Stimulated activated CD4-positive, alpha-beta T cell treated with anti-CD3 and anti-CD28 coated beads, Interleukin-15, amount 100 ng/mL, for 24 hours (primary cell): ENCODE measurements at regions not wholly inside any gene's neighbourhood (a gene's known extent, or its start where the extent isn't known, plus 50 kb on each side); places are given as distances from the start of the nearest gene placed in this dataset.

Experiments
- DNase-seq: peaks from one replicate; pipeline ENCODE4 v3.0.0-alpha.2; 2020

DNA sequence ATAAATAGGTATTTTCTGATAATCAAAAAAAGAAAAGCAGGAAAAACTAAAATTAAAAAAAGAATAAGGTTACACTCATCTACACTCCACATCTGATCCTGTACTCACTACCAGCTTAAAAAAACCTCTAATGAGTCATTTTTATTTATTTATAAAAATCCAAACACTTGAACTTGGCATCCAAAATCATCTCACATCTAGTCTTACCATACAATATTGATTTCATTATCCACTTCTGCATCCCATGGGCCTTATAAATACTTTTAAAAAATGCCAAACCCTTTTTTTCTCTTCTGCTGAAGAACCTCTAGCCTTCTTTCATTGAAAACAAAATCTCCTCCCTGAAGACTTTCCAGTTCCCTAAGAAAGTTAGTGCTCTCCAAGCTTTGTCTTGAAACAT, 109.7 kb downstream of the TMTC3 start:
- DNase-seq, result no peak

DNA sequence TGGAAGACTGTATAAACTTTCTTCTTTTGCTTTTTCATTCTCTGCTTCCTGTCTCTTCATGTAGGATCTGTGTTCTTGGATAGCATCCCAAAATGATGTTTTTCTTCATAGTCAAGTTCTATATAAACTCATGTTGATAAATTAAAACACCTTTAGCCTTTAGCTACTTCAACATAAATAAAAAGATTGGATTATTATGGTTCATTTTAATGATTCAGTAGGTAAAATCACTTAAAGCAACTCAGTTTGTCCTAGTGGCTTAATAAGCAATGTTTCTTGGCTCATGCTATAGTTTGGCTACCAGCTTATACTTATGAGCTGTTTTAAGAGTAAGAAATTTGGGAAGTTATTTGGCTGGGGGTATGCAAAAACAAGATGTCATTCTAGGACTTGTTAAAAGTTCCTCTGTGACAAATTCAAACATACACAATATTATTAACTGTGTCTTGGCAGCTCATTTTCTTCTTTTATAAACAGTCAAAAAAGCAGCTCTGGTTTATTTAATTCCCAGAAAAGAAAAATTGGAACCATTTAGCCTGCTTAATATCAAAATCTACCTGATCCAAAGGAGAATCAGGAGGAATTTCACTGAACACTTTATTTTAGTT, 111.4 kb downstream of the TMTC3 start:
- DNase-seq, result no peak

DNA sequence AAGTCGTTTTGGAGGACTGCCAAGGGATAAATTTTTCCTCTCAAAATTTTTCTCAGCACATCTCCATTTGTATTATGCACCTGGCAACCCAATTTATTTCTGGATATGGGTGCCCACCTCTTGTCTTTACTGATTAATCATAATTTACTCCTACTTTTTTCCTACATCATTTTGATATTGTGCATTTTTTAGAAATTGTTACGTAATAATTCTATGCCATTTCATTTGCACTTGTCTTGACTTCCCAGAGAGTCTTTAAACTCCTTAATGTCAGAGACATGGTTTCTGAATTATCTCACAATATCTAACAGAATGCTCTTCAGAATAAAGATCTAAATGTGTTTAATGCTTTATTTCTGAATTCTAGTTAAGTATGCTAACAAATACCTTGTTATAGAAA, 113.1 kb downstream of the TMTC3 start:
- DNase-seq, result no peak

DNA sequence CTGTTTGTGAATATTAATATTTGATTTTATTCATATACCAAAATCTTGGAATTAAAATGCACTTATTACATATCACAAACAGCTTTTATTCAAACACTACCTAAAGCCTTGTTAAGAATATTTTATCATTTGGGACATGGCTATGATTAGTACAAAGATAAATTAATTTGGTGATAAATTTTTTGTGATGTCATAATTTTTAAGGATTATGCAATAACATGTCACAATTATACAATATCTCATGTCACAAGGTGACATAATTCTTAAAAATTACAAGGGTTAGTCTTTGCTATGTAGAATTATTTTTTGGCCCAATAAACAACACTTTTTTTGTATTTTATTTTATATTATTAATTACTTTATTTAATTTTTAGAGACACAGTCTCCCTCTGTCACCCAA, 113.7 kb downstream of the TMTC3 start:
- DNase-seq, result no peak

- no peak for DNase-seq
Observed at GRCh38 chr12:88258396-88258795, 116.3 kb downstream of the TMTC3 start.

DNA sequence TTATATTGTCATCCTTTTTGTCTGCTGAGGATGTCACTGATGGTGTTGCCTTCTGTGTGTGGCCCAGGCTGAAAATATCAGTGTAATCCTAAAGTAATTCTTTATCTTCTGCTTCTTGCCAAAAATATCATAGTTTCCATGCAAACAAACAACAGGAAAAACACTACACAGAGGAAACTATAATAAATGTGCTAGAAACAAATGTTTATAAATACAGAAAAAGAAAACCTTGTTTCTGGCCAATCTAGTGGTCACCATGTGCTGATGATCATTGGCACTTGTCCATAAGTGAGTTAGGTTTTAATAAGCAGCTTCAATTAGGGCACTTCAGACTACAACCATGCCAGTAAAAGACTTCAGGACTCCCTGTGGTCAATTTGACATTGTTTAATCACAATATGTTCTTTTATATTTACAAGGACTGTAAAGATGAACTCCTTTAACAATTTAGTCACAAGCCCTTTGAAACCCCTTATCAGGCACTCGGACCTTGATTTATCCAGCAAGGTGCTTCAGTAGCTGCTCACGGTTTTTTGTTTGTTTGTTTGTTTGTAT, 124.8 kb downstream of the TMTC3 start:
- DNase-seq, result no peak

DNA sequence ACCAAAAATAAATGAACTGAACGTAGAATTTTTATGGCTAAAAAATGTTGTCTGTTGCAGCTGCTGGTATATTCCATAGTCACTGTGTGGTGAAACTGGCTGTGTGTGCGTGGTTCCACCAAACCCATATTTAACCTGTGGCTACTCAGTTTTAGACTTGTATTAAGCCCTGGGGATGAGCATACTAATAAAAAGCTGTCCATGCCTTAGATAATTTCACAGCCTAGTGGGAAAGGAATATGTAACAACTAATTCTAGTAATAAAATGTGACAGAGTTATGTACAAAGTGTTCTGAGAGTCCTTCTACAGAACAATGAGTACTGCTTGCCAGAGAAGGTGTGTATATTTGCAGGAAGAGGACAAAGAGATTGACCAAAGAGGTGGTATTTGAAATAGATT, 125.5 kb downstream of the TMTC3 start:
- no peak for DNase-seq

DNA sequence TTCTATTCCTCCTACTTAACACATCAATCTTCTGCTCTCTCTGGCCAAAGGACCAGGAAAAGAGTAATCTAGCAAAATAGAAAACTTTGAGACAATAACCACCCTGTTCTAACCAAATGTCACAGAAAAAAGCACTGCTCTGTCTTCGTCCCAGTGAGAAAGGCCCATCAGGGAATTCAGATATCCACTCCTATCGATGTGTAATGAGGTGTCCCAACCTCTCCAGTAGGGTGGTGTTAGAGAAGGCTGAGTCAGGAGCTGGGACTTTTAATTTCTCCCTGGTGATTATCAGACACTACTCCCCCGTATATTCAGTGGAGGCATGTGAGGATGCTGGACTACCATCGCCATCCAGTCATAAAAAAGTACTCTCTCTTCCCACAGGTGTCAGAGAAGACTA, 130.3 kb downstream of the TMTC3 start:
- DNase-seq, result no peak

DNA sequence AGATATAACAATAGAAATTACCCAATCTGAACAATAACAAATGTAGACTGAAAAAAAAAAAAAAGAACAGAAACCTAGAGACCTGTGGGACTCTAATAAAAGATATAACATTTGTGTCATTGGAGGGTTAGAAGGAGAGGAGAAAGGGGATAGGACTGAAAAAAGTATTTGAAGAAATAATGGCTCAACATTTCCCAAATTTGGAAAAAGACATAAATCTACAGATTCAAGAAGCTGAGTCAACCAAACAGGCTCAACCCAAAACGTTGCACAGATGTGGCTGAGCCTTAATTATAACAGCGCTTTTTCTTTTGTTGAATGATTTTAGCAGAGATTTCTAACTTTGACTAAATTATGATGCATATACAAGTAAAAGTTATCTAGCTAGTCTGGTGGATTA, 131.3 kb downstream of the TMTC3 start:
- no peak for DNase-seq

DNA sequence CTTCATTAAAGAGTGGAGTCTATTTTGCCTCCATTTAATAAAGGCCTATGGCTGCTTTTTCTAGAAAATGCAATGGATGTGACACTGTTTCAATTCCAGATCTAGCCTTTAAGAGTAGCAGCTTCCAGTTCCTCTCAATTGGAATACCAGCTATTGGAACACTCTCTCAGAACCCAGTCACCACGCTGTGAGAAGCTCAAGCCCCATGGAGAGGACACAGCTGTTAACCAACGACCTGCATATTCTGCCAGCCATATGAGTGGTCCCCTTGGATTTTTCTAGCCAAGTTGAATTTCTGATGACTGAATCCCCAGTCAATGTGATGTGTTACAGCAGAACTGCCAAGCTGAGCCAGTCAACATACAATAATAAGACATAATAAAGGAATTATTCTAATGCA, 131.8 kb downstream of the TMTC3 start:
- DNase-seq, result no peak

- no peak for DNase-seq
Observed at GRCh38 chr12:88291498-88292131, 149.5 kb downstream of the TMTC3 start.

DNA sequence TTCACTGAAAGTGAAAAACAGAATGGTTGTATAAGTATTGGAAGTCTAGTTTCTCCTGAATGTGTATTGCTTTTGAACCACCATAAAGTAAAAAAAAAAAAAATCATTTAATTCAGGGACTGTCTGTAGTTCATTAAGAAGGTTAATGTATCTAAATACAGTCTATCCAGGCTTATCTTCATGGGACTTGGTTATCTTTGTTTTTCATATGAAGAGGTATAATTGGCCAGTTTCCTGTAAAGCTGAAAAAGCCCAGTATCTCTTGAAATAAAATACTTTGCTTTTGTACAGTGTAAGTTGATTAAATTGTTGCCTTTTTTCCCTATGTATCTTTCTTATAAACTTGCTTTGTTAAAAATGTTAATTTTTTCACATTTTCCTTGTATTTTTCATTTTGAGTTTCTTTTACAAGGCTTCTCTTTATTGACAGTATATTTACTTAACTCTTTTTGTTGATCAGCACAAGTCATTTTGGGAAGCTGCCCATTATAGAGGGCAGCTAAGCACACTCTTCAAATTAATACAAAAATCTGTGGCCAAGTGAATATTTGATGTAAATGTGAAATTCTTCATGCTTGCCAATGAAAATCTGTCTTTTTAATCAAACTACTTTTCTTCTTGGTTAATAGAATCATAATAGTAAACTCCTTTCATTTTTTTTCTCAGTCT, 156.0 kb downstream of the TMTC3 start:
- DNase-seq, result no peak

- DNase-seq, result peak; percentile 10
Observed at GRCh38 chr12:88298761-88299242, 156.7 kb downstream of the TMTC3 start.

- DNase-seq, result peak; percentile 69
Observed at GRCh38 chr12:88299567-88300101, 157.5 kb downstream of the TMTC3 start.

DNA sequence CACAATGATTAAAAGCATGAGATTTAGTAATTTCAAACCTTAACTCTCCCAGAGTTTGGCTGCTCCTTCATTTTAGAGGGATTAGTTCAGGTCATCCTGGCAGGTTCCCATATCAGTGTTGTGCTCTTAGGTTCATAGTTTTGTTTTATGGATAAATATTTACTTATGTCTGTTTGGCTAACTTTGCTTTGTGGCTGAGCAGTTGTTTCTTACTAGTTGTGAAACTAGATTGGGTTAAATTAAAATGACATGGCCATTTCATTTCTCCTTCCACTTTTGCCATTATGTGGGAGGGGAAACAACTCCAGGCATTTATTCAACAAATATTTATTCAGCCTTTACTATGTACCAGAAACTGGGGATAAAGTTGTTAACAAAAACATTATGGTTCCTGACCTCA, 158.8 kb downstream of the TMTC3 start:
- DNase-seq, result no peak

DNA sequence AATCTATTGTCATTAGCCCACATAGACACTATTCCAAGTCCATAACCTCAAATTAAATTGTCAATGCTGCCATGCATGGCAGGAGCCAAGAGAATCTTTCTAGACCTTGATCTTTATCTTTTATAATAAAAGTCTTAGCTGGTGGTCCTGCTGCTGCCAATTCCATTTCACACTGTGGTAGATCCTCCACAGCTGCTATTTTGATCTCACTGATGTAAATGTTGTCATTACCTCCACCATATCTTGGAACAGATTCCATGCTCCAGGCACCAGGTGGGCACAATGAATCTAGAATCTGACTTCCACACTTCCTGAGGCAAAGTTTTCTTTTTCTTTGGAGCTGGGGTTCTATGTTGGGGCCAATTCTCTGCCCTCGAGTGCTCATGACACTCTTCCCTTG, 161.2 kb downstream of the TMTC3 start:
- no peak for DNase-seq

DNA sequence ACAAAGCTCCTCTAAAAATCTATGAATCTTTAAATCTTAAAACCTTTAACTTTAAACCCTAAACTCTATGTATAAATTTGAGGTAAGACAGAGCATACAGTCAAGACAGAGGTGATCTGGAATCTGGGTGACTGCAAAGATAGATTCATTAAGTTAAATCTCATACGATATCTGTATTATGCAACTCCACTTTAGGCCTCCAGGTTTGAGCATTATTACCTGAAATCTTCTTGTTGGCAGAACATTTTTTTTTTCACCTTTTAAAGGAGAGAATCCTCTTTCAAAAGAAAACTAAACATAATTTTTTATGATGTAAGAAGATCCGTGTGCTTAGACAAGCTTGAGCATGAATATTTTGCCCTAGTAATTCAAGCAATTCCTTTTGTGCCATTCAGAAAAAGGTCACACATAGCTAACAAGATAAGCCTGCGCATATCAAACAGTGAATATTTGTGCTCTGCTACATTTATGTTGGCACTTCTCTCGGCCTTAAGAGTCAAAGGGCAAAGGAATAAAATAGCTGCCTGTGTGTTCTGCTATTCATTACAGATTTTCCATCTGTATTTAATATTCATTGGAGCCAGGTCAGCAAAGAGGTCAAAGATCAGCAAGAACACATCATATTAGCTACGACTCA, 163.3 kb downstream of the TMTC3 start:
- no peak for DNase-seq

GRCh38 chr12:88306471-88307069, 164.5 kb downstream of the TMTC3 start:
- DNase-seq, result no peak

GRCh38 chr12:88307961-88308360, 165.9 kb downstream of the TMTC3 start:
- no peak for DNase-seq

GRCh38 chr12:88308825-88309224, 166.7 kb downstream of the TMTC3 start:
- no peak for DNase-seq

DNA sequence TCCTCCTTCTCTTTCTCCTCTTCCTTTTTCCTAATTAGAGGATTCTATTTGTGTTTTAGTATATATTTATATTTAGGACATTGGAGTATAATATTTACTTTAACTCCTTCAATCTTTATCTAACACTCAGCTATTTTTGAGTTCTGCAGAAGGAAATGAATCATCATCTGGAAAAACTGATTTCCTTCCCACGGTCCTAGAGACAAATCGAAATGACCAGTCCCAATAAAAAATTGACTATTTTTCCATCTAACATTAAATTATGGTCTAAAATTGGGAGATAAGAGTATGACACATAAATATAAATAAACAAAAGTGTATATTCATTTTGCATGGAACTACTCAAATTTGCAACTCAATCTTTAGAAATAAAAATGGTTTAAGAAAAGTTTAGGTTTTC, 167.4 kb downstream of the TMTC3 start:
- no peak for DNase-seq

DNA sequence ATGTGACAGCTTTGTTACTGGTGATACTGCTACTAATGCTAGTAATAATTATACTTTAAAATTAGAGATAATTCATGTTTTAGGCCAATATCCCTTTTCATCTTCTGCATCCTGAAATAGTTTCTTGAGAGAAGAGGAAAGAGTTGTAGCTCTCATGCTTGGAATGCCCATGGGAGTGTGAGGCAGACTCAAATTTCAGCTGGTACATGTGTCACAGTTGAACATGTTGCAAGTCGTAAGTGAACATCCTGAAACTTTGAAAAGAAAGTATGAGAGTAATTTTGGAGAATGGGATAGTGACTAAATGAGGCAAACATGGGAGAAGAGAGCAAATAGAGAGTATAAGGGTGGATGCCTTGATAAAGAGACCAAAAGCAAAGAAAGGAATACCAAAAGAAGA, 168.0 kb downstream of the TMTC3 start:
- no peak for DNase-seq

DNA sequence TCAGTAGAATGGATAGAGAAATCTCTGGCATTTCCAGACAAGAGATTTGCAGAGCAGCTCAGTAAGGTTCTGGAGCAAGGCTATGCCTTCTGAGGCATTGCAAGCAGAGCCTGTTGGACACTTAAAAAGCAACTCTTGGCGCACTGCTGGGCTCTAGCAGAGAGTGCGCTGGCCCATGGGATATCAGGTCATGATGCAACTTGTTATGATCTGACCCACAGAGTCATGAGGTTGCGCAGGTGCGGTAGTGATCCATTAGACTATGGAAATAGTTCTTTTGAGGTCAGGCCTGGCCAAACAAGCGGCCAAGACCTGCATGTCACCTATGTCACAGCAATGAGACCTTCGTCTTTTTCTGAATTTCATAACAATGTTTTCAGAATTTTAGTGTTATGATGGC, 168.6 kb downstream of the TMTC3 start:
- no peak for DNase-seq
